Pancreas (tissue), 10 donors: ENCODE measurements at regions not wholly inside any gene's neighbourhood (a gene's known extent, or its start where the extent isn't known, plus 50 kb on each side); places are given as distances from the start of the nearest gene placed in this dataset.

Experiments
- ATAC-seq, 4 donors: fragments of 200-7000 bp; cut with Tn5 transposase; one replicate each; pipeline versions ENCODE4 v1.8.0 to v1.9.1; 2020; ENCODE audit warnings: mild to moderate bottlenecking in 4 of 4, moderate library complexity in 4 of 4
- DNase-seq, 6 donors: peaks; one replicate each; pipeline ENCODE4 v3.0.0-alpha.2; 2020
- FAIRE-seq: peaks from 2 replicates; lab custom pipeline; 2012; peaks lifted over from hg19 to GRCh38; lab: Jason Lieb, UNC
- H3K27ac ChIP-seq, 4 donors: fragments of 200-600 bp; sonication (generic); 1 replicate in 3 of 4; 2 replicates in 1 of 4; pipeline versions ENCODE4 v1.5.0 to v1.8.0; 2020
- H3K27me3 ChIP-seq, 4 donors: fragments of 200-600 bp; one replicate each; pipeline ENCODE4 v1.8.0; 2021
- H3K36me3 ChIP-seq, 3 donors: fragments of 200-600 bp; sonication (generic) in 1 of 3; one replicate each; pipeline versions ENCODE4 v1.5.0 to v1.8.0; 2020 to 2021
- H3K4me1 ChIP-seq, 3 donors: fragments of 200-600 bp; one replicate each; pipeline ENCODE4 v1.8.0; 2021
- H3K4me3 ChIP-seq, 4 donors: fragments of 200-600 bp; sonication (generic) in 2 of 4; one replicate each; pipeline versions ENCODE4 v1.5.0 to v1.8.0; 2020 to 2021
- H3K9me3 ChIP-seq, 4 donors: fragments of 200-600 bp; one replicate each; pipeline ENCODE4 v1.8.0; 2021
- WGBS, 2 donors: extraction: QIAGEN DNeasy Blood & Tissue Kit; methylation state at CpG; one replicate each; pipeline ENCODE4 v1.1.7; 2013; 5-methylcytosine and 5-hydroxymethylcytosine counted together
- intact Hi-C, 3 donors: fragments of 100-400 bp; cut with DNase I; formaldehyde crosslinking; loops; one replicate each; pipeline versions ENCODE4 v1.11.1 to v1.14.2; 2022
- TF ChIP-seq, protein P1 (sequence below), 4 donors: fragments of 200-600 bp; sonication (generic) in 3 of 4; IDR thresholded peaks; one replicate each; pipeline versions ENCODE4 v1.5.0 to v1.8.0; 2021; ENCODE audit warnings: antibody characterized with exemption in 4 of 4
- donor health status: healthy with polysubstance abuse.
- donor health status: DM: no; HTN: no; CAD: no; lungs with moderate emphysema.
- donor health status: DM: no; HTN: no; CAD: no.
- donor health status: control.
- donor health status: control.
- donor health status: Bipolar disorder and iron deficiency.
- donor health status: DM: yes; HTN: yes; CAD: no.
- donor health status: DM: no; HTN: no; CAD: no.
- donor health status: DM: no; HTN: no; CAD: no.
- donor health status: DM: yes; HTN: yes; CAD: no.

DNA sequence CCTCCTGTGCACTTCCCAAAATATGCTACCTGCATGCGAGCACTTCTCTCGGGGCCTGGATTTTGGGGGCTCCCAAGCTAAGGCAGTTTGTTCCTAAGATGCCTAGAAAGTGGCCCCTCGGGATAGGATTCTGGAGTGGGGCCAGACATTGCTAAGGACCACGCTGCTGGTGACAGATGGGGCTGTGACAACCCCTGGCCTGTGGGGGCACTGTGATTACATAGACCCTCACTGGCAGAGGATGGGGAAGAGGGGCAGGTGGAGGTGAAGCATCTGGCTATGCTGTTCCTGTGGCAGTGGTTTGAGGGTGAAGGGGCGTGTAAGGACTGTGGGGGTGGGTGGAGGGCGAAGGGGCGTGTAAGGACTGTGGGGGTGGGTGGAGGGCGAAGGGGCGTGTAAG lies 128.4 kb downstream of the ENGASE start:
- no peaks in the 10 kb centered on the region for H3K27me3 ChIP-seq

DNA sequence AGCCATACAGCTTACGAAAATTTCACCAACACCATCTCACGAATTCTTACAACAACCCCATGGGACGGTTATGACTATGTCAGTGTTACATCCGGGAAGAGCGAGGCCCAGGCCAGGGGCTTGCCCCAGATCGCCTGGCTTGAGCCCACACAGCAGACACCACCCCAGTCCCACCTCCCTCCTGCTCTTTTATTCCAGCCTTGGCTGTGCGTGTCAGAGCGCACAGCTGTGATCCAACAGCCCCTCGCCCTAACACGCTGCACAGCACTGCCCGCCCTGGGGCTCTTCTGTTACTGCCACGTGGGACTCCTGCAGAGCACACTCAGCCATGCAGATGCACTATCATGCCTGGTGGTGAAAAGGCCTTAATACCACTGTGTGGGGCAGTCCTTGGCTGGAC lies 127.9 kb downstream of the ENGASE start:
- Histone ChIP-seq H3K27ac (no peak overlapping the region), H3K27me3 (no peaks in the 10 kb centered on the region), H3K9me3 (no peaks in the 10 kb centered on the region), H3K4me1 (no peaks in the 10 kb centered on the region), H3K36me3 (no peaks in the 10 kb centered on the region), H3K4me3 (no peak overlapping the region)
- FAIRE-seq (no peak), DNase-seq (peak in 1 of 6 donors; percentile 26), ATAC-seq (no peak)
- TF ChIP-seq, protein P1, sequence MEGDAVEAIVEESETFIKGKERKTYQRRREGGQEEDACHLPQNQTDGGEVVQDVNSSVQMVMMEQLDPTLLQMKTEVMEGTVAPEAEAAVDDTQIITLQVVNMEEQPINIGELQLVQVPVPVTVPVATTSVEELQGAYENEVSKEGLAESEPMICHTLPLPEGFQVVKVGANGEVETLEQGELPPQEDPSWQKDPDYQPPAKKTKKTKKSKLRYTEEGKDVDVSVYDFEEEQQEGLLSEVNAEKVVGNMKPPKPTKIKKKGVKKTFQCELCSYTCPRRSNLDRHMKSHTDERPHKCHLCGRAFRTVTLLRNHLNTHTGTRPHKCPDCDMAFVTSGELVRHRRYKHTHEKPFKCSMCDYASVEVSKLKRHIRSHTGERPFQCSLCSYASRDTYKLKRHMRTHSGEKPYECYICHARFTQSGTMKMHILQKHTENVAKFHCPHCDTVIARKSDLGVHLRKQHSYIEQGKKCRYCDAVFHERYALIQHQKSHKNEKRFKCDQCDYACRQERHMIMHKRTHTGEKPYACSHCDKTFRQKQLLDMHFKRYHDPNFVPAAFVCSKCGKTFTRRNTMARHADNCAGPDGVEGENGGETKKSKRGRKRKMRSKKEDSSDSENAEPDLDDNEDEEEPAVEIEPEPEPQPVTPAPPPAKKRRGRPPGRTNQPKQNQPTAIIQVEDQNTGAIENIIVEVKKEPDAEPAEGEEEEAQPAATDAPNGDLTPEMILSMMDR (IDR thresholded peaks at IDR 0.05): no peak
- 48% methylated on average over 12 of the region's 12 CpGs for WGBS, 2 donors
- intact Hi-C loops: no loop called here

More for the DNA sequence above, 128.4 kb downstream of the ENGASE start:
- DNase-seq (no peak), FAIRE-seq (no peak), ATAC-seq (no peak)
- no peak overlapping the region for H3K4me3 ChIP-seq
- TF ChIP-seq, protein P1 (IDR thresholded peaks at IDR 0.05): no peak
- H3K27ac ChIP-seq: no peak overlapping the region
- intact Hi-C loops: no loop called here
- 57 to 67% methylated on average over 5 to 7 of the region's 9 CpGs for WGBS, 2 donors
- H3K36me3 ChIP-seq: no peaks in the 10 kb centered on the region
- H3K4me1 ChIP-seq: no peaks in the 10 kb centered on the region
- H3K9me3 ChIP-seq: no peaks in the 10 kb centered on the region

DNA sequence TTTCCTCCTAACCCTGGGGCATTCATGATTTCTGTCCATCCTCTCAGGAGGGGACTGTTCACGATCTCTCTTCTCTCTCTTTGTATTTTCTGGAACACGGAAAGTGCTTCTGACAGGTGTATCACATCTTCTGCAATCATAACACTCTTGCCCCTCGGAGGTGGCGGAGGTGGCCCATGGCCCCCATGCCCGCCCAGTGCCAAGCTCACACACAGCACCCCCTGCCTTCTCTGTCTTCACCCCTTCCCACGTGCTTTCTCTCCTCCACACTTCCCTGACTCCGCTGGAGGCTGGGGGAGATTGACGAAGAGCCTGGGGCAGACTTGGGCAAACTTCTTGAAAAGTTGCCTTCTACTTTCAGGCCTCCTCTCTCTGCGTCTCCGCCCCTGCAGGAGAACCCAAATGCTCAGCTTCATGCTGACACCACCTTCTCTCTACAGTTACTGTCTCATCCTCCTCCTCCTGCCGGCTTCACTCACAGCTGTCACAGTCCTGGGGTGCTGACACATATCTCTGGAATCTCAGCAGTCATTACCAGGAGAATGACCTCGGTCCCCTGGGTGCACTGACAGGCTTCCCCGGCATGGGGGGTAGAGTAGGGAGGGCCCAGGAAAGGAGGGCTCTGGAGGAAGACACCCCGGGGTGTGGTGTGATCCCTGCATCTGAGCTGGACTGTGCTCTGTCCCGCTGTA lies 127.1 kb downstream of the ENGASE start:
- H3K9me3 ChIP-seq: no peaks in the 10 kb centered on the region
- ATAC-seq (no peak), FAIRE-seq (no peak), DNase-seq (peak in 1 of 6 donors; percentile 20)
- H3K4me1 ChIP-seq: no peaks in the 10 kb centered on the region
- 31 to 34% methylated on average over 15 of the region's 15 CpGs for WGBS, 2 donors
- H3K27me3 ChIP-seq: no peaks in the 10 kb centered on the region
- H3K36me3 ChIP-seq: no peaks in the 10 kb centered on the region
- no peak overlapping the region for H3K4me3 ChIP-seq
- TF ChIP-seq, protein P1 (IDR thresholded peaks at IDR 0.05): no peak
- H3K27ac ChIP-seq: no peak overlapping the region
- intact Hi-C loops: no loop called here

DNA sequence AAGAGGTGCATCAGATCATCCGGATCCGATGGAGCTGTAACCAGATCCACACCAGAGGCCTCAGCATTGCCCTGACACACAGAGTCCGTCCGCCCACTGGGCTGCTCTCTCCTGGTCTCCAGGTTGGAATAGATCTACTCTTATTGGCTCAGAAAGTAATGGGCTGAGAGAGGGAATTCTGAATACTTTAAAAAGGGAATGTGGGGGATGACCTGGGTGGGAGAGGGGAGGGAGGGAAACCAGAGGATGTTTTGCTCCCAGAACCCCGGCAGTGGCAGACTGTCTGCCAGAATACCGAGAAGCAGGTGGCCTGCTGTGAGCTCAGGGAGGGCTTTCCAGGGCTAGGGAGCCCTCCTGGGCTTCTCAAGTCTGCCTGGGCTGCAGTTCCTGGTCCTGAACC lies 126.5 kb downstream of the ENGASE start:
- no peaks in the 10 kb centered on the region for H3K4me1 ChIP-seq
- FAIRE-seq (no peak), ATAC-seq (no peak), DNase-seq (no peak)
- no peak overlapping the region for H3K4me3 ChIP-seq
- WGBS, 2 donors: 18 to 24% methylated on average over 6 of the region's 6 CpGs
- TF ChIP-seq, protein P1 (IDR thresholded peaks at IDR 0.05): no peak
- no peaks in the 10 kb centered on the region for H3K36me3 ChIP-seq
- H3K27me3 ChIP-seq: no peaks in the 10 kb centered on the region
- intact Hi-C loops: no loop called here
- H3K27ac ChIP-seq: no peak overlapping the region
- no peaks in the 10 kb centered on the region for H3K9me3 ChIP-seq

DNA sequence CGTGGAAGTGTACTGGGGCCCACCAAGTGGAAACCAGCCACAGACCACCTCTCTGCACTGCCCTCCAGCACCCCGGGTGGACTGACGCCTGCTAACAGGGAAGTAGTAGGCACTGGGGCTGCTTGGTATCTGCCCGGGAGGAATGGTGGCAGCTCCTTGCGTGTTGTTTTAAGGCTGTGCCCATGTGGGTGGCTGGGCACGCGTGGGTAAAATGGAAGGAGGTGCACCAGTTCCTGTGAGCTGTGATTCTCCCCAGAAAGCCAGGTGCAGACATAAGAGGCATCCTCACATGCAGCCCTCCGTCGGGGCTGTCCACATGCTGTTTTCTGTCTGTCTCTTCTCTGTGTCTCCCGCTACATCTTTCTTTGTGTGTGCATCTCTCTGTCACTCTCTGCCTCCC lies 122.3 kb downstream of the ENGASE start:
- FAIRE-seq: no peak
- peaks cover 0 to 4% (median 0%) of the 10 kb centered on the region in 4 donors for H3K27me3 ChIP-seq

More for the DNA sequence above, 122.3 kb downstream of the ENGASE start:
- Histone ChIP-seq H3K9me3 (no peaks in the 10 kb centered on the region), H3K36me3 (no peaks in the 10 kb centered on the region), H3K27ac (no peak overlapping the region), H3K4me3 (no peak overlapping the region), H3K4me1 (no peaks in the 10 kb centered on the region)
- WGBS, 2 donors: 49 to 64% methylated on average over 10 of the region's 10 CpGs
- DNase-seq (no peak), ATAC-seq (no peak)
- TF ChIP-seq, protein P1 (IDR thresholded peaks at IDR 0.05): no peak
- intact Hi-C loops: no loop called here
